AG04450 (cell line): ENCODE measurements at regions not wholly inside any gene's neighbourhood (a gene's known extent, or its start where the extent isn't known, plus 50 kb on each side); places are given as distances from the start of the nearest gene placed in this dataset.
"Not testable (repeated sequence)": the region's sequence is repeated elsewhere in the genome, so short reads cannot be mapped to it uniquely, and the experiment has no call there.

Experiments used
- CTCF ChIA-PET: fragments of 300-600, 350-600 bp; formaldehyde crosslinking; extraction: SDS; loops from one replicate; lab custom pipeline; 2022; ENCODE audit warnings: antibody characterized with exemption, inconsistent platforms; lab: Charles Lee
- POLR2A ChIA-PET: fragments of 350-600 bp; formaldehyde crosslinking; extraction: SDS; loops from one replicate; lab custom pipeline; 2021; ENCODE audit warnings: antibody characterized with exemption, inconsistent platforms; lab: Yijun Ruan, JAX
- DNase-seq: peaks from one replicate; pipeline ENCODE4 v3.0.0-alpha.2; 2011; ENCODE audit warnings: low read depth, low spot score
- H3K27ac ChIP-seq: one replicate; pipeline ENCODE4 v1.5.1; 2012; ENCODE audit warnings: low read depth, low read length, control low read depth
- H3K27me3 ChIP-seq: one replicate; pipeline ENCODE4 v1.6.0; 2012; ENCODE audit warnings: low read length; ENCODE audit not compliant: control insufficient read depth, insufficient read depth
- H3K4me3 ChIP-seq: 2 replicates; pipeline ENCODE4 v1.5.1; 2011; ENCODE audit warnings: mild to moderate bottlenecking, low read depth, low read length, control low read depth
- H3K9me3 ChIP-seq: 2 replicates; pipeline ENCODE4 v1.5.1; 2012; ENCODE audit warnings: low read length; ENCODE audit not compliant: control insufficient read depth, insufficient read depth
- CTCF ChIP-seq: IDR thresholded peaks from 2 replicates; pipeline ENCODE4 v1.5.1; 2011; ENCODE audit warnings: low read depth, low read length, control low read depth, inconsistent platforms

- H3K4me3 ChIP-seq: no peak overlapping the region
- DNase-seq: no peak
- ChIA-PET POLR2A (no interaction called here), CTCF (no interaction called here)
- H3K27ac ChIP-seq: no peak overlapping the region
- peaks cover 3% of the 10 kb centered on the region for H3K27me3 ChIP-seq
- no peak for TF ChIP-seq CTCF
- H3K9me3 ChIP-seq: peaks cover 5% of the 10 kb centered on the region; the same call in 1 of the 2 replicates
These were observed 283.6 kb downstream of the QKI start for GRCh38 chr6:163698086-163698485.

GRCh38 chr6:163696311-163696710 lies 281.8 kb downstream of the QKI start:
- POLR2A ChIA-PET, H3K27me3 ChIP-seq, DNase-seq, H3K9me3 ChIP-seq, CTCF ChIA-PET, H3K4me3 ChIP-seq, H3K27ac ChIP-seq: not testable (repeated sequence)

GRCh38 chr6:163695414-163695864 lies 280.9 kb downstream of the QKI start:
- Histone ChIP-seq H3K9me3 (peaks cover 5% of the 10 kb centered on the region; the same call in 1 of the 2 replicates), H3K4me3 (no peak overlapping the region), H3K27ac (no peak overlapping the region), H3K27me3 (no peaks in the 10 kb centered on the region)
- no peak for TF ChIP-seq CTCF
- no peak for DNase-seq
- CTCF ChIA-PET: no interaction called here
- POLR2A ChIA-PET: no interaction called here

- no peak for TF ChIP-seq CTCF
These were observed 280.5 kb downstream of the QKI start for GRCh38 chr6:163694988-163695398.

GRCh38 chr6:163694072-163694471 lies 279.6 kb downstream of the QKI start:
- H3K27ac ChIP-seq: no peak overlapping the region
- H3K27me3 ChIP-seq: no peaks in the 10 kb centered on the region
- CTCF ChIA-PET: no interaction called here
- TF ChIP-seq CTCF: no peak
- POLR2A ChIA-PET: no interaction called here
- no peaks in the 10 kb centered on the region; the same call in 1 of the 2 replicates for H3K9me3 ChIP-seq
- no peak for DNase-seq
- H3K4me3 ChIP-seq: no peak overlapping the region

More at GRCh38 chr6:163694988-163695398, 280.5 kb downstream of the QKI start:
- Histone ChIP-seq H3K27me3 (no peaks in the 10 kb centered on the region), H3K27ac (no peak overlapping the region), H3K4me3 (no peak overlapping the region), H3K9me3 (peaks cover 2% of the 10 kb centered on the region; the same call in 1 of the 2 replicates)
- no peak for DNase-seq
- POLR2A ChIA-PET: no interaction called here
- CTCF ChIA-PET: no interaction called here
